Sigmoid colon (tissue), 4 donors: ENCODE measurements at regions not wholly inside any gene's neighbourhood (a gene's known extent, or its start where the extent isn't known, plus 50 kb on each side); places are given as distances from the start of the nearest gene placed in this dataset.

ENCODE experiments used
- POLR2AphosphoS5 ChIP-seq, 4 donors: sonication (generic); formaldehyde crosslinking; IDR thresholded peaks; one replicate each; pipeline ENCODE4 v1.6.1; 2017; ENCODE audit warnings: antibody characterized with exemption in 4 of 4
- TF ChIP-seq, protein P1 (sequence below), 4 experiments: fragments of 450-650 bp in 3 of 4; fragments of 200-600 bp in 1 of 4; IDR thresholded peaks; one replicate each; pipeline ENCODE4 v1.5.1; 2016 to 2019; ENCODE audit warnings: antibody characterized with exemption in 4 of 4, mild to moderate bottlenecking in 3 of 4, moderate library complexity in 2 of 4

DNA sequence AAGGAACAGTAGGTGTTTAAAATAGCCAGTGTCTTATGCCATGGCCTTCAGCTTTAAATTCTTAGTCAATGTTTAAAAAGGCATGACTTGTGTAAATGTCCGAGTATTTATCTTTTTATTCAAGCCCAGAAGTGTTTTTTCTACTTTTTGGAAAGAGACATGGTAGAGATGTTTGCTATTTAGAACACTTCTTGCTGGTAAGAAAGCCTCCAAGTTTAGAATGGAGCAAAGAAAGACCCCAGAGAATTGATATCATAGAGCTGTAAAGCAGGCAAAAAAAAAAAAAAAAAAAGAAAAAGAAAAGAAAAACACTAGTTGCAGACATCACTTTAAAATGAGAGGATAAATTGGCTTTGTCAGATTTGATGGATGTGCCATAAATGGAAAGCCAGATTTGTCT lies 375.1 kb downstream of the TMEM167A start:
- TF ChIP-seq, protein P1, sequence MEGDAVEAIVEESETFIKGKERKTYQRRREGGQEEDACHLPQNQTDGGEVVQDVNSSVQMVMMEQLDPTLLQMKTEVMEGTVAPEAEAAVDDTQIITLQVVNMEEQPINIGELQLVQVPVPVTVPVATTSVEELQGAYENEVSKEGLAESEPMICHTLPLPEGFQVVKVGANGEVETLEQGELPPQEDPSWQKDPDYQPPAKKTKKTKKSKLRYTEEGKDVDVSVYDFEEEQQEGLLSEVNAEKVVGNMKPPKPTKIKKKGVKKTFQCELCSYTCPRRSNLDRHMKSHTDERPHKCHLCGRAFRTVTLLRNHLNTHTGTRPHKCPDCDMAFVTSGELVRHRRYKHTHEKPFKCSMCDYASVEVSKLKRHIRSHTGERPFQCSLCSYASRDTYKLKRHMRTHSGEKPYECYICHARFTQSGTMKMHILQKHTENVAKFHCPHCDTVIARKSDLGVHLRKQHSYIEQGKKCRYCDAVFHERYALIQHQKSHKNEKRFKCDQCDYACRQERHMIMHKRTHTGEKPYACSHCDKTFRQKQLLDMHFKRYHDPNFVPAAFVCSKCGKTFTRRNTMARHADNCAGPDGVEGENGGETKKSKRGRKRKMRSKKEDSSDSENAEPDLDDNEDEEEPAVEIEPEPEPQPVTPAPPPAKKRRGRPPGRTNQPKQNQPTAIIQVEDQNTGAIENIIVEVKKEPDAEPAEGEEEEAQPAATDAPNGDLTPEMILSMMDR (IDR thresholded peaks at IDR 0.05), result no peak
- no peak for TF ChIP-seq POLR2AphosphoS5 (IDR thresholded peaks at IDR 0.05)
